HCT116 (cell line): ENCODE measurements at regions not wholly inside any gene's neighbourhood (a gene's known extent, or its start where the extent isn't known, plus 50 kb on each side); places are given as distances from the start of the nearest gene placed in this dataset.

Source experiments
- ATAC-seq: fragments of 200-7000 bp; cut with Tn5 transposase; 2 replicates; pipeline ENCODE4 v1.9.1; 2020; ENCODE audit warnings: mild to moderate bottlenecking, moderate library complexity
- BruUV-seq: library from RNA; stranded (reverse); fragments of 400-500 nt; replicated peaks from 2 replicates; lab custom pipeline; 2021; lab: Mats Ljungman, UMichigan
- CTCF ChIA-PET: fragments of 300-600 bp; sonication (Branson Sonifier 250); formaldehyde crosslinking; loops from one replicate; lab custom pipeline; 2021; ENCODE audit warnings: antibody characterized with exemption; lab: Charles Lee
- POLR2A ChIA-PET: fragments of 300-600, 350-600 bp; sonication (Branson Sonifier 250); formaldehyde crosslinking; loops from one replicate; lab custom pipeline; 2021; ENCODE audit warnings: antibody characterized with exemption; lab: Charles Lee
- RAD21 ChIA-PET, 2 experiments: fragments of 300-600 bp; sonication (Branson Sonifier 250); formaldehyde crosslinking; loops; one replicate each; lab custom pipeline; 2023; ENCODE audit warnings: low total read pairs in 2 of 2; ENCODE audit not compliant: uncharacterized antibody in 2 of 2, unreplicated experiment in 2 of 2, low non-redundant PET in 1 of 2; lab: Charles Lee
- DNase-seq: peaks from one replicate; pipeline ENCODE4 v3.0.0-alpha.2; 2010; ENCODE audit warnings: low read depth, low spot score
- H2AFZ ChIP-seq: fragments of 200-600 bp; shearing (Covaris generic), sonication (generic); 2 replicates; pipeline ENCODE4 v1.6.1; 2017; ENCODE audit warnings: low read depth, mixed run types, mixed read lengths, antibody characterized with exemption, low read length; ENCODE audit not compliant: poor library complexity, severe bottlenecking
- H3K27ac ChIP-seq: 2 replicates; pipeline ENCODE4 v1.5.1; 2012; ENCODE audit warnings: low read depth, low read length
- H3K27me3 ChIP-seq: fragments of 200-600 bp; sonication (generic); 2 replicates; pipeline ENCODE4 v1.6.1; 2016; ENCODE audit warnings: mixed run types, low read length, mixed read lengths; ENCODE audit not compliant: insufficient read depth
- H3K36me3 ChIP-seq, 2 experiments: fragments of 200-500 bp in 1 of 2; fragments of 200-600 bp in 1 of 2; sonication (Bioruptor generic) in 1 of 2; sonication (generic) in 1 of 2; 2 replicates each; pipeline versions ENCODE4 v1.5.1 to v1.6.1; 2014 to 2016; ENCODE audit warnings: low read length in 2 of 2, inconsistent platforms in 1 of 2, mixed read lengths in 1 of 2, mixed run types in 1 of 2; ENCODE audit not compliant: insufficient read depth in 2 of 2, control insufficient read depth in 1 of 2
- H3K4me1 ChIP-seq, 2 experiments: fragments of 200-600 bp in 1 of 2; sonication (generic) in 1 of 2; 2 replicates each; pipeline versions ENCODE4 v1.5.1 to v1.6.1; 2012 to 2017; ENCODE audit warnings: low read length in 2 of 2, inconsistent platforms in 1 of 2, mild to moderate bottlenecking in 1 of 2, mixed read lengths in 1 of 2, mixed run types in 1 of 2, moderate library complexity in 1 of 2; ENCODE audit not compliant: insufficient read depth in 2 of 2, control insufficient read depth in 1 of 2
- H3K4me2 ChIP-seq: fragments of 200-600 bp; sonication (generic); 2 replicates; pipeline ENCODE4 v1.6.1; 2017; ENCODE audit warnings: mixed run types, low read length, mixed read lengths
- H3K4me3 ChIP-seq, 2 experiments: fragments of 200-600 bp in 1 of 2; sonication (generic) in 1 of 2; replicated peaks in 1 of 2; 2 replicates each; pipeline ENCODE4 v1.5.1; 2011 to 2016; ENCODE audit warnings: low read length in 2 of 2, control low read depth in 1 of 2, low read depth in 1 of 2, mild to moderate bottlenecking in 1 of 2, mixed read lengths in 1 of 2, mixed run types in 1 of 2
- H3K79me2 ChIP-seq: fragments of 200-600 bp; sonication (generic); 2 replicates; pipeline ENCODE4 v1.6.1; 2017; ENCODE audit warnings: mild to moderate bottlenecking, mixed run types, low read length, moderate library complexity, mixed read lengths; ENCODE audit not compliant: insufficient read depth
- H3K9ac ChIP-seq: fragments of 200-600 bp; sonication (generic); 2 replicates; pipeline ENCODE4 v1.6.1; 2016; ENCODE audit warnings: low read length, mixed read lengths
- H3K9me2 ChIP-seq: fragments of 200-600 bp; sonication (generic), shearing (Covaris generic); 2 replicates; pipeline ENCODE4 v1.6.1; 2017; ENCODE audit warnings: mixed run types, mild to moderate bottlenecking, moderate library complexity; ENCODE audit not compliant: insufficient read depth
- H3K9me3 ChIP-seq, 2 experiments: fragments of 200-500 bp in 1 of 2; fragments of 200-600 bp in 1 of 2; sonication (Bioruptor generic) in 1 of 2; sonication (generic) in 1 of 2; 2 replicates each; pipeline ENCODE4 v1.6.1; 2014 to 2017; ENCODE audit warnings: low read length in 2 of 2, mixed read lengths in 2 of 2, inconsistent platforms in 1 of 2, low read depth in 1 of 2, mild to moderate bottlenecking in 1 of 2, mixed run types in 1 of 2, moderate library complexity in 1 of 2; ENCODE audit not compliant: control insufficient read depth in 1 of 2, insufficient read depth in 1 of 2
- H4K20me1 ChIP-seq: fragments of 200-600 bp; sonication (generic), shearing (Covaris generic); 2 replicates; pipeline ENCODE4 v1.6.1; 2017; ENCODE audit warnings: mixed run types, mild to moderate bottlenecking, moderate library complexity; ENCODE audit not compliant: insufficient read depth
- CTCF ChIP-seq, 3 experiments: fragments of 200-600 bp in 1 of 3; sonication (generic) in 1 of 3; IDR thresholded peaks in 2 of 3; conservative IDR thresholded peaks in 1 of 3; 2 replicates each; pipeline ENCODE4 v1.5.1; 2012 to 2017; ENCODE audit warnings: low read depth in 2 of 3, low read length in 2 of 3, antibody characterized with exemption in 1 of 3, borderline replicate concordance in 1 of 3, control low read depth in 1 of 3, mild to moderate bottlenecking in 1 of 3, mixed read lengths in 1 of 3, mixed run types in 1 of 3, moderate library complexity in 1 of 3; ENCODE audit not compliant: insufficient read depth in 1 of 3
- ELF1 ChIP-seq: IDR thresholded peaks from 2 replicates; pipeline ENCODE4 v1.6.1; 2012; ENCODE audit warnings: low read depth, borderline replicate concordance
- EZH2 ChIP-seq: fragments of 200-600 bp; sonication (generic); IDR thresholded peaks from 2 replicates; pipeline ENCODE4 v1.6.1; 2017; ENCODE audit warnings: antibody characterized with exemption, mixed run types
- POLR2A ChIP-seq: IDR thresholded peaks from 2 replicates; pipeline ENCODE4 v1.7.0; 2011; ENCODE audit warnings: borderline replicate concordance; ENCODE audit not compliant: insufficient read depth, insufficient read length; ENCODE audit errors: extremely low read depth
- RAD21 ChIP-seq: IDR thresholded peaks from 2 replicates; pipeline ENCODE4 v1.6.1; 2012; ENCODE audit warnings: low read depth, mild to moderate bottlenecking
- REST ChIP-seq: IDR thresholded peaks from 2 replicates; pipeline ENCODE4 v1.6.1; 2012; ENCODE audit warnings: low read depth
- SIN3A ChIP-seq: IDR thresholded peaks from 2 replicates; pipeline ENCODE4 v1.6.1; 2012; ENCODE audit warnings: low read depth
- ZBTB33 ChIP-seq: IDR thresholded peaks from 2 replicates; pipeline ENCODE4 v1.6.1; 2011; ENCODE audit warnings: mild to moderate bottlenecking, low read length, moderate library complexity; ENCODE audit not compliant: insufficient replicate concordance; ENCODE audit errors: extremely low read depth
- ZNF274 ChIP-seq: fragments of 200-500 bp; sonication (Bioruptor generic); IDR thresholded peaks from 2 replicates; pipeline ENCODE4 v1.6.1; 2014; ENCODE audit warnings: mild to moderate bottlenecking, low read depth, low read length, inconsistent platforms
- intact Hi-C: fragments of 100-400 bp; cut with micrococcal nuclease; formaldehyde crosslinking; loops from 2 replicates; pipeline ENCODE4 v1.10.0; 2022

GRCh38 chr6:159438106-159438505 is 254.9 kb downstream of the SOD2 start:
- ChIA-PET RAD21 (no interaction called here), POLR2A (no interaction called here), CTCF (no interaction called here)
- peaks cover 8 to 9% of the 10 kb centered on the region in 2 experiments; a peak in 2 of 4 replicates for H3K9me3 ChIP-seq
- peaks cover 57% of the 10 kb centered on the region for H3K27me3 ChIP-seq
- H3K4me1 ChIP-seq: no peaks in the 10 kb centered on the region
- H3K36me3 ChIP-seq: no peaks in the 10 kb centered on the region
- no peak overlapping the region for H3K27ac ChIP-seq
- ATAC-seq: no peak
- intact Hi-C loops: no loop called here
- H3K4me3 ChIP-seq: no peak overlapping the region
- BruUV-seq: no TSS peak
- no peaks in the 10 kb centered on the region for H4K20me1 ChIP-seq
- no peaks in the 10 kb centered on the region for H3K79me2 ChIP-seq
- no peaks in the 10 kb centered on the region for H3K9me2 ChIP-seq
- no peak overlapping the region for H3K9ac ChIP-seq
- TF ChIP-seq EZH2 (no peak), CTCF (IDR thresholded peaks at IDR 0.05 in 2 of 3, conservative IDR thresholded peaks at IDR 0.05 in 1 of 3; ENCODE audit: borderline replicate concordance in 1 of 3, insufficient read depth in 1 of 3, low read depth in 2 of 3, low read length in 2 of 3) (no peak), ZNF274 (no peak), REST (no peak), POLR2A (no peak), RAD21 (no peak), ZBTB33 (no peak), ELF1 (no peak), SIN3A (no peak)
- TF ChIP-seq, all 23 proteins: peak for 0
- Histone ChIP-seq H2AFZ (no peak overlapping the region), H3K4me2 (no peak overlapping the region)
- no peak for DNase-seq
